Breast epithelium (tissue), 3 donors: ENCODE measurements at regions not wholly inside any gene's neighbourhood (a gene's known extent, or its start where the extent isn't known, plus 50 kb on each side); places are given as distances from the start of the nearest gene placed in this dataset.

Experiments used
- CTCF ChIP-seq, 3 donors: fragments of 450-650 bp; IDR thresholded peaks; one replicate each; pipeline ENCODE4 v1.5.1; 2016 to 2017; ENCODE audit warnings: antibody characterized with exemption in 3 of 3, mild to moderate bottlenecking in 3 of 3, moderate library complexity in 3 of 3
- POLR2A ChIP-seq: fragments of 450-650 bp; IDR thresholded peaks from one replicate; pipeline ENCODE4 v1.6.1; 2016; ENCODE audit warnings: antibody characterized with exemption, mild to moderate bottlenecking, moderate library complexity

- TF ChIP-seq CTCF (IDR thresholded peaks at IDR 0.05), result no peak
- TF ChIP-seq POLR2A, result no peak
Observed at GRCh38 chr10:89829262-89829886, 128.0 kb downstream of the KIF20B start.
